Liver (tissue), 8 donors: ENCODE measurements at regions not wholly inside any gene's neighbourhood (a gene's known extent, or its start where the extent isn't known, plus 50 kb on each side); places are given as distances from the start of the nearest gene placed in this dataset.

Experiments used
- DNase-seq: peaks from one replicate; pipeline ENCODE4 v3.0.0-alpha.2; 2017; ENCODE audit warnings: low spot score
- H3K27ac ChIP-seq, 2 donors: one replicate each; pipeline ENCODE4 v1.7.0; 2013; ENCODE audit warnings: inconsistent platforms in 2 of 2, low read length in 2 of 2, control low read depth in 1 of 2, low read depth in 1 of 2, mild to moderate bottlenecking in 1 of 2
- H3K27me3 ChIP-seq, 4 donors: one replicate each; pipeline versions ENCODE4 v1.6.1 to v1.7.0; 2013; ENCODE audit warnings: low read length in 3 of 4, inconsistent platforms in 1 of 4, mild to moderate bottlenecking in 1 of 4, moderate library complexity in 1 of 4; ENCODE audit not compliant: control insufficient read depth in 4 of 4, insufficient read depth in 4 of 4
- H3K36me3 ChIP-seq, 4 donors: one replicate each; pipeline versions ENCODE4 v1.6.1 to v1.7.0; 2013; ENCODE audit warnings: low read length in 3 of 4, mild to moderate bottlenecking in 3 of 4, low read depth in 1 of 4, moderate library complexity in 1 of 4; ENCODE audit not compliant: control insufficient read depth in 4 of 4, insufficient read depth in 3 of 4
- H3K4me1 ChIP-seq, 4 donors: one replicate each; pipeline versions ENCODE4 v1.6.1 to v1.7.0; 2013; ENCODE audit warnings: low read length in 3 of 4, mild to moderate bottlenecking in 3 of 4, moderate library complexity in 1 of 4; ENCODE audit not compliant: control insufficient read depth in 4 of 4, insufficient read depth in 4 of 4
- H3K4me3 ChIP-seq, 3 donors: one replicate each; pipeline versions ENCODE4 v1.6.1 to v1.7.0; 2013; ENCODE audit warnings: low read length in 3 of 3, control low read depth in 1 of 3, low read depth in 1 of 3, mild to moderate bottlenecking in 1 of 3
- H3K9ac ChIP-seq, 2 donors: one replicate each; pipeline ENCODE4 v1.7.0; 2013; ENCODE audit warnings: low read length in 2 of 2, mild to moderate bottlenecking in 2 of 2, moderate library complexity in 2 of 2, control low read depth in 1 of 2, low read depth in 1 of 2
- H3K9me3 ChIP-seq, 4 donors: one replicate each; pipeline versions ENCODE4 v1.6.1 to v1.7.0; 2013; ENCODE audit warnings: low read length in 3 of 4; ENCODE audit not compliant: control insufficient read depth in 4 of 4
- ATF3 ChIP-seq: IDR thresholded peaks from 2 replicates; pipeline ENCODE4 v1.6.1; 2016; ENCODE audit warnings: antibody characterized with exemption
- CTCF ChIP-seq: fragments of 150-350 bp; IDR thresholded peaks from 2 replicates; pipeline ENCODE4 v1.5.1; 2017; ENCODE audit warnings: improper control_type of control experiment, low read depth, low read length; ENCODE audit not compliant: missing input control
- FOXA1 ChIP-seq: IDR thresholded peaks from 2 replicates; pipeline ENCODE4 v1.6.1; 2016; ENCODE audit warnings: antibody characterized with exemption
- FOXA2 ChIP-seq: IDR thresholded peaks from 2 replicates; pipeline ENCODE4 v1.6.1; 2016; ENCODE audit warnings: antibody characterized with exemption
- GABPA ChIP-seq, 2 donors: IDR thresholded peaks in 1 of 2; conservative IDR thresholded peaks in 1 of 2; 2 replicates each; pipeline ENCODE4 v1.6.1; 2016; ENCODE audit warnings: antibody characterized with exemption in 2 of 2, mild to moderate bottlenecking in 1 of 2, moderate library complexity in 1 of 2
- JUND ChIP-seq, 2 donors: IDR thresholded peaks; 2 replicates each; pipeline ENCODE4 v1.6.1; 2016; ENCODE audit warnings: antibody characterized with exemption in 2 of 2
- MAX ChIP-seq: IDR thresholded peaks from 2 replicates; pipeline ENCODE4 v1.6.1; 2016; ENCODE audit warnings: antibody characterized with exemption
- NR2F2 ChIP-seq: IDR thresholded peaks from 2 replicates; pipeline ENCODE4 v1.6.1; 2016; ENCODE audit warnings: antibody characterized with exemption
- RAD21 ChIP-seq, 2 donors: IDR thresholded peaks; 2 replicates each; pipeline ENCODE4 v1.6.1; 2016; ENCODE audit warnings: antibody characterized with exemption in 2 of 2, mild to moderate bottlenecking in 2 of 2
- REST ChIP-seq: IDR thresholded peaks from 2 replicates; pipeline ENCODE4 v1.6.1; 2016; ENCODE audit warnings: antibody characterized with exemption, mild to moderate bottlenecking
- RXRA ChIP-seq, 2 donors: IDR thresholded peaks; 2 replicates each; pipeline ENCODE4 v1.6.1; 2017 to 2018; ENCODE audit warnings: antibody characterized with exemption in 2 of 2, mild to moderate bottlenecking in 1 of 2
- TAF1 ChIP-seq: conservative IDR thresholded peaks from 2 replicates; pipeline ENCODE4 v1.6.1; 2016; ENCODE audit warnings: antibody characterized with exemption, mild to moderate bottlenecking
- ZBTB33 ChIP-seq: IDR thresholded peaks from 2 replicates; pipeline ENCODE4 v1.6.1; 2016; ENCODE audit warnings: antibody characterized with exemption
- WGBS: extraction: QIAGEN DNeasy Blood & Tissue Kit; methylation state at CpG from one replicate; pipeline ENCODE4 v1.1.7; 2013; 5-methylcytosine and 5-hydroxymethylcytosine counted together
- donor health status: healthy.
- donor health status: healthy.
- donor health status: healthy.
- donor health status: healthy.
- donor health status: healthy.

- TF ChIP-seq REST (no peak), NR2F2 (no peak), ATF3 (no peak), FOXA1 (no peak), ZBTB33 (no peak)
Measured at GRCh38 chr2:220857368-220857767, 714.7 kb downstream of the EPHA4 start (continued).

GRCh38 chr2:220858101-220858500 is 714.0 kb downstream of the EPHA4 start:
- no peak overlapping the region for H3K4me3 ChIP-seq
- TF ChIP-seq ZBTB33 (no peak), TAF1 (no peak), FOXA2 (no peak), RXRA (IDR thresholded peaks at IDR 0.05) (no peak), NR2F2 (no peak), JUND (IDR thresholded peaks at IDR 0.05) (no peak), MAX (no peak), CTCF (no peak), GABPA (IDR thresholded peaks at IDR 0.05 in 1 of 2, conservative IDR thresholded peaks at IDR 0.05 in 1 of 2) (no peak), FOXA1 (no peak), ATF3 (no peak), RAD21 (IDR thresholded peaks at IDR 0.05) (no peak)
- no peaks in the 10 kb centered on the region for H3K4me1 ChIP-seq
- no peak overlapping the region for H3K9ac ChIP-seq
- no peak overlapping the region for H3K27ac ChIP-seq
- H3K36me3 ChIP-seq, result no peaks in the 10 kb centered on the region
- DNase-seq, result no peak
- WGBS, result 78% methylated on average over 2 of the region's 2 CpGs
- H3K9me3 ChIP-seq, result no peaks in the 10 kb centered on the region
- H3K27me3 ChIP-seq, result no peaks in the 10 kb centered on the region
